HG03565 (cell line): ENCODE measurements at regions not wholly inside any gene's neighbourhood (a gene's known extent, or its start where the extent isn't known, plus 50 kb on each side); places are given as distances from the start of the nearest gene placed in this dataset.

ENCODE experiments used
- ATAC-seq: cut with Tn5 transposase; IDR thresholded peaks from one replicate; pipeline ENCODE4 v1.9.1; 2021; ENCODE audit warnings: mild to moderate bottlenecking, moderate library complexity; ENCODE audit not compliant: unreplicated experiment

- no peak for ATAC-seq
Measured at GRCh38 chr5:123809594-123810221, 297.7 kb downstream of the CSNK1G3 start.

GRCh38 chr5:123808461-123809380 lies 296.7 kb downstream of the CSNK1G3 start:
- ATAC-seq: no peak

- ATAC-seq: no peak
Measured at GRCh38 chr5:123807177-123807945, 295.4 kb downstream of the CSNK1G3 start.

- ATAC-seq: no peak
Measured at GRCh38 chr5:123806644-123807043, 294.7 kb downstream of the CSNK1G3 start.

- ATAC-seq: no peak
Measured at GRCh38 chr5:123805300-123805699, 293.3 kb downstream of the CSNK1G3 start.

GRCh38 chr5:123803359-123803758 lies 291.4 kb downstream of the CSNK1G3 start:
- ATAC-seq: no peak

GRCh38 chr5:123802298-123802951 lies 290.4 kb downstream of the CSNK1G3 start:
- ATAC-seq: no peak

- ATAC-seq: no peak
Measured at GRCh38 chr5:123800640-123801039, 288.7 kb downstream of the CSNK1G3 start.

- ATAC-seq: no peak
Measured at GRCh38 chr5:123795688-123796087, 283.7 kb downstream of the CSNK1G3 start.

- no peak for ATAC-seq
Measured at GRCh38 chr5:123790226-123790625, 278.2 kb downstream of the CSNK1G3 start.

- no peak for ATAC-seq
Measured at GRCh38 chr5:123787635-123788034, 275.7 kb downstream of the CSNK1G3 start.

GRCh38 chr5:123787136-123787535 lies 275.2 kb downstream of the CSNK1G3 start:
- no peak for ATAC-seq

GRCh38 chr5:123786411-123786810 lies 274.4 kb downstream of the CSNK1G3 start:
- no peak for ATAC-seq

- no peak for ATAC-seq
Measured at GRCh38 chr5:123785162-123786071, 273.4 kb downstream of the CSNK1G3 start.

GRCh38 chr5:123783421-123783820 lies 271.4 kb downstream of the CSNK1G3 start:
- no peak for ATAC-seq

- no peak for ATAC-seq
Measured at GRCh38 chr5:123778641-123779040, 266.7 kb downstream of the CSNK1G3 start.

GRCh38 chr5:123776761-123777160 lies 264.8 kb downstream of the CSNK1G3 start:
- ATAC-seq: no peak

- no peak for ATAC-seq
Measured at GRCh38 chr5:123771715-123772114, 259.7 kb downstream of the CSNK1G3 start.

GRCh38 chr5:123763201-123763600 lies 251.2 kb downstream of the CSNK1G3 start:
- ATAC-seq: no peak

GRCh38 chr5:123756816-123757215 lies 244.8 kb downstream of the CSNK1G3 start:
- ATAC-seq: no peak
